Hematopoietic multipotent progenitor cell (in vitro differentiated cells): ENCODE measurements at regions not wholly inside any gene's neighbourhood (a gene's known extent, or its start where the extent isn't known, plus 50 kb on each side); places are given as distances from the start of the nearest gene placed in this dataset.
"Not testable (repeated sequence)": the region's sequence is repeated elsewhere in the genome, so short reads cannot be mapped to it uniquely, and the experiment has no call there.

ENCODE experiments used
- DNase-seq, 3 donors: peaks; one replicate each; pipeline ENCODE4 v3.0.0-alpha.2; 2011 to 2015; ENCODE audit warnings: low read depth in 2 of 3, low spot score in 2 of 3

DNA sequence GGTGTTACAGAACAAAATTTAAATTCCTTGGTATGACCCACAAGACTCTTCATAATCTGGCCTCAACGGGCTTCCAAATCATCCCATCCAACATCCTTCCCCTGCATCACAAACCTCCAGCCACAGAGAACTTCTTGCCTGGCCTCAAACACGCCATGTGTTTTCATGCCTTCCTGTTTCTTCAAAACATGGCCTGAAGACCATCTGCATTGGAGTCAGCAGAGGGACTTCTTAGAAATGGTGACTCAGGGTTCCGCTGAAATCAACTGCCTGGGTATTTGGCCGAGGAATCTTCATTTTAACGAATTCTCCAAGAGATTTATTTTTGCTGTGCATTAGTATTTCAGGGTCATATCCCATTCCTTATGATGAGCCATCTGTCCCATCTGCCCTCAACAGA, 138.1 kb upstream of the RAP2B start:
- peak in 1 of 3 donors; percentile 5 for DNase-seq

DNA sequence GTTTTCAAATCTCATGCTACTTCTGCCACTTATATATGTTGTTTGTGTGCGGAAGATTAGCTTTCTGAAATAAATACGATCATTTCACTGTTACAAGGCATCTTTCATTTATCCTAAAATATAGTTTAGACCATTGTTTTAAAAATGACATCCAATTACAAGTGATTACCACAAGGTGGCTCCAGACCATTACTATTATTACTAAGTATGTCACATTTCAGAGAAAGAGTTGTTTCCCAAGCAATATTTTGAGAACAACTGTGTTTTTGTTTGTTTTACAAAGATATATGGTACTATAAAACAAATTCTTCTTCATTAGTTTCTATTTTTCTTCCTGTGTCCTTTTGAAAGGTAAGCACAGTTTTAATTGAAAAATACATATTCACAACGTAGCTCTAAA, 136.0 kb upstream of the RAP2B start:
- DNase-seq: peak in 2 of 3 donors; percentile 27 to 68

DNA sequence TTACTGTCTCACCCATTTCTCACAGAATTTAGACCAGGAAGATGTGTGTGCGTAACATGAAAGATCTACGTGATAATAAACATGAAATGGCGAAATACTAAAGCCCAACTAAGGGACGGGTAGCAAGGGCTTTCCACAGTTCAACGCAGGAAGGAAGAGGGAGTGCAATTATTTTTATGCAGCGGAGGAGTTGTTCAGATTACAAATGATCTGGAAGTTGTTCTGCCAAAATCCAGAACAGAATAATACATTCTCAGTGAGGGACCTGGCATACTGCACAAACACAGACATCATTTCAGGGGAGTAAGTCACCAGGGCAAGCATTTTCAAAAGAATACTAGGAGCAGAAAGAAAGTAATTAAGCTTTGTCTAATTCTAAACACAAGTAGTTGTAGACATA, 133.6 kb upstream of the RAP2B start:
- peak in 2 of 3 donors; percentile 9 to 38 for DNase-seq

DNA sequence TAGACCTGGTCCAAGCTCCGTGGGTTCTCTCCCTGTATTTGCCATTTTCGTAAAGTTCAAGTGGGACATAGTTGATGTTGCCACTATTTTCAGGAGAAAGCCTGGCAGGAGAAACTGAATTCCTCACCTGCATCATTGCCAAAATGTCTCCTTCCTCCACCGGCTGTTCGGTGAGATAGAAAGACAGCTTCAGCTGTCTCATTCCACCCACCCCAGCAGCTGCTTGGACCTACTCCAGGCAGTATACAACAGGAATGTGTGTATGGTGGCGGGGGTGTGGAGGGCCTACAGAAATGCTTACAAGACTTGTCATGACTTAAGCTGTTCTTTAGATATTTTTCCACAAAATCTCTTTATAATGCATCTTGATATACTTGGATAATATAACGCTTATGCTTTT, 132.7 kb upstream of the RAP2B start:
- no peak for DNase-seq

DNA sequence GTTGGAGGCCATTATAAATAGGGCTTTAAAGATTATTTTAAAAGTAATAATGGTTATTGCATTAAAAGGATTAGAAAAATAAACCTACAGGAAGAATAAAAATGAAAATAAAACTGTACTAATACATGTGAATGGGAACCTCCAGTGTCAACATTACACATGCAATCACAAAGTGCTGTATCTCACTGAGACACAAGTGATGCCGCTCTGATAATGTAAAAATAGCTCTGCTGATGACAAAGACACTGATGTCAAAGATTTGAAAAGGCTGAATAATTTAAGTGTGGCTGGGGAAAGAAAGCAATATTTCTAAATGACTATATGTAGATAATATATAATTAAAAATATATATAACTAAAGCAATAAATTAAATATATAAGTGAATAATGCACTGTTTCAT, 129.1 kb upstream of the RAP2B start:
- DNase-seq: no peak

DNA sequence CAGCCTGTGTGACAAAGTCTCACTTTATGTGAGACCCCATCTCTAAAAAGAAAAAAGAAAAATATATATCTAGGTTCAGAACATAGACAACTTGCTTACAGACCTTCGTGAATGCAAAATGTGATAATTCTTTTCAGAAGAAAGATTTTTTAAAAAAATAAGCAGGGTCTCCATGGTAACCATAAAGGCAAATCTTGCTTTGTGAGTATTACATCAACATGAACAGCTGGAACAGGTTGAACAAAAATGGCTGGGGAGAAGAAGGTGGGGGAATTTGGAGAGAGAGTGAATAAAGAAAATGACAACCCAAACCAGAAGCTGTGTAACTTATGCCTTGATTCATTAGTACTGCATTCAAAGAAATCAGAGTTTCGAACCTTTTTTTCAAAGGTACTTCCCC, 125.2 kb upstream of the RAP2B start:
- no peak for DNase-seq

DNA sequence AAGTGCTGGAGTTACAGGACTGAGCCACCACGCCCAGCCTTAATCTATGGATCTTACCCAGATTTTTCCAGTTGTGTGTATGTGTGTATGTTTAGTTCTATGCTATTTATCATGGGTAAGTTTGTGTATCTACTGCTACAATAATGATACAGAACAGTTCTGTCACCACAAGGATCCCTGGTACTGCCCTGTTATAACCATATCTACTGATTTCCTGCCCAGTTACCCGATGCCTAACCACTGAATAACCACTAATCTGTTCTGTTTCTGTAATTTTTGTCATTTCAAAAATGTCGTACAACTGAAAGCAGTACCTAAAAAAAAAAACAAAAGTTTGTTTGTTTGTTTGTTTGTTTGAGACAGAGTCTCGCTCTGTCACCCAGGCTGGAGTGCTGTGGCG, 123.7 kb upstream of the RAP2B start:
- DNase-seq: no peak

DNA sequence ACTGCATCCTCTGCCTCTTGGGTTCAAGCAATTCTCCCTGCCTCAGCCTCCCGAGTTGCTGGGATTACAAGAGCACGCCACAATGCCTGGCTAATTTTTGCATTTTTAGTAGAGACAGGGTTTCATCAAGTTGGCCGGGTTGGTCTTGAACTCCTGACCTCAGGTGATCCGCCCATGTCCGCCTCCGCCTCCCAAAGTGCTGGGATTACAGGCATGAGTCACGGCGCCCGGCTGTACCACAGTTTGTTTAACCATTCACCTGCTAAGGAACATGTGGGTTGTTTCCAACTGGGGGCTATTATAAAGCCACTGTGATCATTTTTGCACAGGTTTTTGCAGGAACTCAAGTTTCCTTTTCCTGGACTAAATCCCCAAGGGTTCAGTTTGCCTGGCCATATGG, 123.2 kb upstream of the RAP2B start:
- DNase-seq: no peak

DNA sequence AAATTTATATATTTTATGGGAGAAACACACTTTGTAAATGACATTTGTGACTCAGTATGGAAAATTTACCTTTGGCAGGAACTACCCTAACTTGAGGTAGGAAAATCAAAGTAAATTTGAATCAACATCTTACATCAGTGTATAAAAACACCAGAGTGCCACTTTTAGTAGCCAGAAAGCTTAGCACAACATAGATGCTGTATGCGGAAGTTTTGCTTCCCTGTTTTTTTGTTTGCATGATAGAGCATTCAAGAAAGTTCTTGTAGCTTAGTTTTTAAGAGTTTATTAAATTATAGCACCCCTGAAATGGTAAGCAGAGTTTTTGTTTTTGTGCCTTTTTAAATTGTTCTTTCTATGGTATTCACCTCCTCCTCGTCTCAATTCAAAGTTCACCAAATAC, 120.8 kb upstream of the RAP2B start:
- no peak for DNase-seq

DNA sequence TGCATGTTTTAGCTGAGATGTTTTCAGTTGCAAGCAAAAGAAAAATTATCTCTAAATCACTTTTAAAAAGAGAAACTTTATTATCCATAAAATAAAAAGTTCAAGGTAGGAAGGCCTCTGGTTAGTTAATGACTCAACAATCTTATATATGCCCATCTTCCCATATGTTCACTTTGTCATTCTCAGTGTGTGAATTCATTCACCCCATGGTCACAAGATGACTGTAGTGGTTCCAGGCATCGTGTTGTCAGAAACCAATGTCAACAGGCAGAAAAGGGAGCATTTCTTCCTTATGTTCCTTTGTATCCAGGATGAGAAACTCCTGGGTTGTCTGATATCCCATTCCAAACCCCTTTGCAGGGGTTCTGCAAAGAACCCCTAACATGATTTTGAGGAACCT, 119.9 kb upstream of the RAP2B start:
- no peak for DNase-seq

DNA sequence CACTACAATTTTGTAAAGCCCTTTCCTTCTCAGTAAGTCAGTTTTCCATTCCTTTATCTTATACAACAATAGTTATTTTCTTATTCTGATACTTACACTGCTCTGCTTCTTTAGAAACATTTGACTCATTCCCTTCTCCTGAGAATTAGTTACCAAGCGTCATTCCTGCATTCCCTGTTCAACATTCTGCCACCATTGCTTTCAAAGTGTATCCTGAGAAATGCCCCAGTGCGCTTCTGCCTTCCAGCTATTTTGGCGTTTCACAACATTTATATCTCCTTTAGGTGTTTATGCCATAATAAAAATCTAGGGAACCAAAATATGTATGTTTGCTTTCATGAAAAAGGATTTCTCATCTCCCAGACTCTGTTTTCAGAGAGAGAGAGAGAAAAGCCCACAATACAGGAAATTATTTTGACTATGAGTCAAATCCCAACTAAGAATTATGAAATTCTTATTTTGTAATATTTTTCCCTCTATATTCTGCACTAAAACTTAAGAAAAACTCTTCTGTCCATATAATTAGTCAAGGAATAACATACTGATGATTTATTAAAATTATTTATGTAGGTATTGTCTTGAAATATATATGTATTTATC, 118.2 kb upstream of the RAP2B start:
- DNase-seq: no peak

DNA sequence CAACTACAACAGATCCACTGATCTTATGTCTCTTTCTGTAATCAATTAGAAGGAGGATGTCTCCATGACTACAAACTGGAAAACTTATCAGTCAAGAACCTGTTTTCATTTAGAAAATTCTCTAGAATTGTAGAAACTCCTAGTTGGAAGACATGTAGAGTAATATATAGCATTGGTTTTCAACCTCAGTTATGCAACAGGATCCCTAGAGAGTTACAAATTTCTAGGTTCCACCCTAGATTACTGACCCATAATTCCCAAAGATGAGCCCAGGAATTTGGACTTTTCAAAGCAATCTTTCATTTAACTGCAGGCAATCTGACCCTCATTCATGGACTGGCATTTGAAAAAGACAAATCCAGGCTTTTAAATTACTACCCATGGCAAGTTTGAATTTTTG, 116.9 kb upstream of the RAP2B start:
- DNase-seq: no peak

DNA sequence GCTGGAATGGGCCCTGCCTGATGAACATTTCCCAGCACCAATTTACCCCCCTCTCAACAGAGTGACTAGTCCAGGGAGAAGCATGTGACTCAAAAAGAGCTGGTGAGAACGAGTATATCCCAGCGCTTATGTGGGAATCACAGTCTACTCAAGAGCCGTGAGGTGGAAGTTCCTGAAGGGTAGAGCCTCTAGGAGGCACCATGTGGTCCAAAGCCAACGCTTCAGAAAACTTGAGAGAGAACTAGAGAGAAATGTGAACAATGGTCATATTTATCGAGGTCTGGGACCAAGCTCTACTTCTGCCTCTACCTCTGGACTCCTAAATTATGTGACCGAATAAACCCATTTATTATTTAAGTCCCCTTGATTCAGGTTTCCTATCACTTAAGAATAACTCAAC, 111.0 kb upstream of the RAP2B start:
- no peak for DNase-seq

DNA sequence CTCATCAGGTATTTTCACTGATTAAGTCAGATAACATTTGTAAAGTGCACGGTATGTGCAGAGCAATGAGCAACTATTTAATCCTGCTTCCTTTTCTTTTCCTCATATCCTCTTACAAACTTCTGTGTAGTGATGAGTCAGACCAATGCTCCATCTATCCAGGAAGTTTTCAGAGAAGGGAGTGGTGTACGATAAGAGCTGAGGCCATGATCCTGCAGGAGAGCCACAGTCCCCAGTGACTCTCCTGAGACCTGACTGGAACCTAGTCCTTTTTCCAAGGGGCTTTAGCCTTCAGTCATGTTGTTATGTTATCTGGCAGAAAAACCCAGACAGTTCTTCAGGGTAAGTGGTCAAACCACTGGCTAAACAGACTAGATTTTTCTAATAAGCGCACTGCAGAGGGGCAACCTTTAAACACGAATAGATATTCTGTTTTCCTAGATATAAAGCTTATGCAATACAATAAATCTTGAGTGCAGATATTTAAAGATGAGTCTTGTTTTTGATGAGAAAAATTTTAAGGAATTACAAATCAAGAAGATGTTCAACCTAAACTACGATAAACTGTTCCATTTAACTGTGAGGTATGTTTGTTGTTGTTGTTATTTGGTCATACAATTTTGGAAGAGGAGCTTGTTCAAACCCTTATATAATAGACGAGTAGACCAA, 110.5 kb upstream of the RAP2B start:
- no peak for DNase-seq

DNA sequence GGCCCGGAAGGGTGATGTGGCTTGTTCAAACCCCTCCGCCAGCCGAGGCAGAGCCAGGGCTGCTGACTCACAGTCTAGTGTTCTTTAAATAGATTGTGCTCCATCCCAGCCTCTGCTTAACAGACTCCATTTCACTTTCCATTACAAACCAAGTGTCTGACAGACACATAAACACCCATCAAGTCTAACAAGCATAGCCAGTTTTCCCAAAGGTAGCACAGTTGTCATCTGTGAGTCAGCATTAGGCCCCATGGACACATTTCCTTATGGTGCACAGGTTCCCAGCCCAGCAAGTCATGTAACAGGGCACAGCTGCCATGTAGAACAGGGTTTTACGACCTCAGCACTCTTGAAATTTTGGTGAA, 109.9 kb upstream of the RAP2B start:
- DNase-seq: no peak

DNA sequence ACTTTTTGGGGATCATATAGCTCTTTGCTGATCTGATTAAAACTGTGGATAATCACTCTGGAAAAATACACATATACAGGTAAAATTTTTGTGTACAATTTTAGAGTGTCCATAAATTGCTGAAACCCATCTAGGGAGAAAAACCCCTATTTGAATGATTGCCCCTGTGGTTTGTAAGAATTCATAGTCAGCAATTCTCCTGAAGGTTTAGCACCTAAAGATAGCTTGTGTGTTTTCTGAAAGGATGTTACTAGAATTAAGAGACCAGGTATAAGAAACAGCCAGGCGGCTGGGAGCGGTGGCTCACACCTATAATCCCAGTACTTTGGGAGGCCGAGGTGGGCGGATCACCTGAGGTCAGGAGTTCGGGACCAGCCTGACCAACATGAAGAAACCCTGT, 106.8 kb upstream of the RAP2B start:
- DNase-seq: no peak

DNA sequence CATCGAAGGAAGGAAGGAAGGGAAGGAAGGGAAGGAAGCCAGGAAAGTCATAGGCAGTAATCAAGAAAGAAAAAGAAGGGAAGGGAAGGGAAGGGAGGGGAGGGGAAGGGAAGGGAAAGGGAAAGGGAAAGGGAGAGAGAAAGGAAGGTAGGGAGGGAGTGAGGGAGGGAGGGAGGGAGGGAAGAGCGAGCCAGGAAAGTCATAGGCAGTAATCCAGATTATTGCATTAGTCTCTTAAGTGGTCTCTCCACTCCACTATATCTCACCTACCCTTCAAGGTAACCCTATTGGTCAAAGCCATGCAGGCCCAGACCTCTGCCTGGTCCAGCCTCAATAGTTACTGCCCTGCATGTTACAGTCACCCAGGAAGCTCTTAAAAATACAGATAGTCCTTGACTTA, 106.2 kb upstream of the RAP2B start:
- DNase-seq: no peak

DNA sequence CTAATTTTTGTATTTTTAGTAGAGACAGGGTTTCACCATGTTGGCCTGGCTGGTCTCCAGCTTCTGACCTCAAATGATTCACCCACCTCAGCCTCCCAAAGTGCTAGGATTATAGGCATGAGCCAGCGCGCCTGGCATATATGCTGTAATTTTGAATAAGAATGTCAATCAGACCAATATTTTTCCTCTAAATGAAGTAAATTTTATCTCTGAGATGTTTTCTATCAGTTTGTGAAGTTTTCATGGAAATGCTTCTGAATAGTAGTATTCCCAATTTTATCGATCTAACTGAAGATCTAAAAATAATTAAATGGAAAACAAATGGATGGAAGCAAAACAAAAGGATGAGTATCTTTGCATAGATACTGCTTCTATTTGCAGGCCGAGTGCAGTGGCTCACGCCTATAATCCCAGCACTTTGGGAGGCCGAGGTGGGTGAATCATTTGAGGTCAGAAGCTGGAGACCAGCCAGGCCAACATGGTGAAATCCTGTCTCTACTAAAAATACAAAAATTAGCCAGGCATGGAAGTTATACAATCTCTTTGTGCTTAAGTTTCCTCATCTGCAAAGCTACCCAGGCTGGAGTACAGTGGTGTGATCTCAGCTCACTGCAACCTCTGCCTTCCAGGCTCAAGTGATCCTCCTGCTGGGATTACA, 103.9 kb upstream of the RAP2B start:
- not testable (repeated sequence) for DNase-seq

DNA sequence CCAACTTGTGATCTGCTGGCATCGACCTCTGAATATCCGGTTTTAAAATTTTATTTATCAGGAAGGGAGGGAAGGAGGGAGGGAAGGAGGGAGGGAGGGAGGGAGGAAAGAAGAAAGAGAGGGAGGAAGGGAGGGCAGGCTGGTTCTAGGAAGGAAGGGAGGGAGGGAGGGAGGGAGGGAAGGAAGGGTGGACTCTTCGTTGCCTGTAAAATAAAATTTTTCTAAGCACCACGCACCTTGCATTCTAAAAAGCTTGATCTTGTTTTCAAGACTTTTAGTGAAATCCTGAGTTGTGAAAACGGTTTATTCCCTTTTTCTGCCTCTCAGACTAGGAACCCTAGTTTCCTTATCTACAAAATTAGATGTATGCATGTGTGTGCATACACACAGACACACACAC, 101.7 kb upstream of the RAP2B start:
- no peak for DNase-seq

DNA sequence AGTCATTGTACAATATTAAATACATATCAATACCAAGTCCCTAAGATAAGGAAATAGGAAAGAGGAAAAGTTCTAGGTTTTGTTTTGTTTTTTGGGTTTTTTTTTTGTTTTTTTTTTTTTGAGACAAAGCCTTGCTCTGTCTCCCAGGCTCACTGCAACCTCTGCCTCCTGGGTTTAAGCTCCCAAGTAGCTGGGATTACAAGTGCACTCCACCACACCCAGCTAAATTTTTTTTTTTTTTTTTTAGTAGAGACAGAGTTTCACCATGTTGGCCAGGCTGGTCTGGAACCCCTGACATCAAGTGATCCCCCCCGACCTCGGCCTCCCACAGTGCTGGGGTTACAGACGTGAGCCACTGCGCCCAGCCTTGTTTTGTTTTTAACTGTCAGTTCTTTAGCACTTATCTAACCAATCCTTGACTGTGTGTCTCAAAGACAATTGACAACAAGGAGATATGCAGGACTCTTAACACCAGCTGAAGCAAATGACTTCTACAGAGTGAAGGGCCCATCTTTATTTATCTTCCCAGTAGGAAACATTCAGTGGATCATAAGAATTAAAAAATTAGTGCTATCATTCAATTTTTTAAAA, 100.0 kb upstream of the RAP2B start:
- DNase-seq: no peak

DNA sequence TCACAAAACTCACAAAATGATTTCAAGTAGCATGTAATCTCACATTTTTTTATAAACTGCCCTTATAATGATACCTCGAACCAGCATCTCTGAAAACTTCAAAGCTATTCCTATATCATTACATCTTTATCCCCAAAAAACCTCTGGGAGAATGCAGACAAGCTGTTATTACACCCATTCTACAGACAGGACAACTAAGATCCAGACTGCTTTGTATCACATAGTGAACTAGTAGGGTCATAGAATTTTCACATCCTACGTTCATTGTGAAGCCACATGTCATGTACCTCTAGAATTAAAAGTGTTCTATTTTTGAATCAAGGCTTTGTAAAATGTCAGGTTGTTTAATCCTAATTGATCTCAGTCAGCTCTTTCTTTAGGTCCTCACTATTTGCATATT, 98.7 kb upstream of the RAP2B start:
- DNase-seq: no peak

DNA sequence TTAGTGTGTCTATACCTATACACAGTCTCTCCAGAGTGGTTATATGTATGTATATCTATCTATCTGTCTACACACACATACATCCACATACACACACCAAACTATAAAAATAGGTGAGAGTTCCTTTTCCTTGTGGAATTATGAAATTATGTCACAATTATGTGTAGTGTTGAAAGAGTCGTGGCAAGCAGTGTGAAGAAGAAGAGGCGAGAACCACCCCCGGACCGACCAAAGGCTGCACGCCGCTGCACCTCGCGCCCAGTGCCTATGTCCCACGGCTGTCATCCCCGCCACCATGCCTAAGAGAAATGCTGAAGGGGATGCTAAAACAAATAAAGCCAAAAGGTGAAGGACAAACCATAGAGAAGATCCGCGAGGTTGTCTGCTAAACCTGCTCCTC, 95.0 kb upstream of the RAP2B start:
- no peak for DNase-seq
